Pancreas (tissue), 10 donors: ENCODE measurements at regions not wholly inside any gene's neighbourhood (a gene's known extent, or its start where the extent isn't known, plus 50 kb on each side); places are given as distances from the start of the nearest gene placed in this dataset.

Source experiments
- ATAC-seq, 4 donors: fragments of 200-7000 bp; cut with Tn5 transposase; one replicate each; pipeline versions ENCODE4 v1.8.0 to v1.9.1; 2020; ENCODE audit warnings: mild to moderate bottlenecking in 4 of 4, moderate library complexity in 4 of 4
- DNase-seq, 6 donors: peaks; one replicate each; pipeline ENCODE4 v3.0.0-alpha.2; 2020
- FAIRE-seq: peaks from 2 replicates; lab custom pipeline; 2012; peaks lifted over from hg19 to GRCh38; lab: Jason Lieb, UNC
- H3K27ac ChIP-seq, 4 donors: fragments of 200-600 bp; sonication (generic); 1 replicate in 3 of 4; 2 replicates in 1 of 4; pipeline versions ENCODE4 v1.5.0 to v1.8.0; 2020
- H3K27me3 ChIP-seq, 4 donors: fragments of 200-600 bp; one replicate each; pipeline ENCODE4 v1.8.0; 2021
- H3K36me3 ChIP-seq, 3 donors: fragments of 200-600 bp; sonication (generic) in 1 of 3; one replicate each; pipeline versions ENCODE4 v1.5.0 to v1.8.0; 2020 to 2021
- H3K4me1 ChIP-seq, 3 donors: fragments of 200-600 bp; one replicate each; pipeline ENCODE4 v1.8.0; 2021
- H3K4me3 ChIP-seq, 4 donors: fragments of 200-600 bp; sonication (generic) in 2 of 4; one replicate each; pipeline versions ENCODE4 v1.5.0 to v1.8.0; 2020 to 2021
- H3K9me3 ChIP-seq, 4 donors: fragments of 200-600 bp; one replicate each; pipeline ENCODE4 v1.8.0; 2021
- CTCF ChIP-seq, 4 donors: fragments of 200-600 bp; sonication (generic) in 3 of 4; IDR thresholded peaks; one replicate each; pipeline versions ENCODE4 v1.5.0 to v1.8.0; 2021; ENCODE audit warnings: antibody characterized with exemption in 4 of 4
- WGBS, 2 donors: extraction: QIAGEN DNeasy Blood & Tissue Kit; methylation state at CpG; one replicate each; pipeline ENCODE4 v1.1.7; 2013; 5-methylcytosine and 5-hydroxymethylcytosine counted together
- intact Hi-C, 3 donors: fragments of 100-400 bp; cut with DNase I; formaldehyde crosslinking; loops; one replicate each; pipeline versions ENCODE4 v1.11.1 to v1.14.2; 2022
- donor health status: healthy with polysubstance abuse.
- donor health status: DM: no; HTN: no; CAD: no; lungs with moderate emphysema.
- donor health status: DM: no; HTN: no; CAD: no.
- donor health status: control.
- donor health status: control.
- donor health status: Bipolar disorder and iron deficiency.
- donor health status: DM: yes; HTN: yes; CAD: no.
- donor health status: DM: no; HTN: no; CAD: no.
- donor health status: DM: no; HTN: no; CAD: no.
- donor health status: DM: yes; HTN: yes; CAD: no.

- no peak for DNase-seq
- Histone ChIP-seq H3K4me3 (no peak overlapping the region), H3K9me3 (no peaks in the 10 kb centered on the region), H3K4me1 (no peaks in the 10 kb centered on the region), H3K36me3 (no peaks in the 10 kb centered on the region), H3K27me3 (peaks cover 0 to 3% (median 0%) of the 10 kb centered on the region in 4 donors), H3K27ac (no peak overlapping the region)
- no peak for ATAC-seq
- TF ChIP-seq CTCF (IDR thresholded peaks at IDR 0.05): no peak
- WGBS, 2 donors: 82 to 88% methylated on average over 2 of the region's 2 CpGs
- intact Hi-C loops: no loop called here
- no peak for FAIRE-seq
Measured at GRCh38 chr7:136144182-136144581, 167.0 kb upstream of the MTPN start.

- Histone ChIP-seq H3K4me3 (no peak overlapping the region), H3K4me1 (no peaks in the 10 kb centered on the region), H3K27me3 (peaks cover 0 to 3% (median 0%) of the 10 kb centered on the region in 4 donors), H3K36me3 (no peaks in the 10 kb centered on the region), H3K27ac (no peak overlapping the region), H3K9me3 (no peaks in the 10 kb centered on the region)
- FAIRE-seq: no peak
- no peak for DNase-seq
- intact Hi-C loops: no loop called here
- no peak for TF ChIP-seq CTCF (IDR thresholded peaks at IDR 0.05)
- no peak for ATAC-seq
Measured at GRCh38 chr7:136143271-136143670, 166.1 kb upstream of the MTPN start.

GRCh38 chr7:136142583-136142982, 165.4 kb upstream of the MTPN start:
- intact Hi-C loops: no loop called here
- no peak overlapping the region for H3K4me3 ChIP-seq
- TF ChIP-seq CTCF (IDR thresholded peaks at IDR 0.05): no peak
- no peaks in the 10 kb centered on the region for H3K4me1 ChIP-seq
- DNase-seq (no peak), ATAC-seq (no peak), FAIRE-seq (no peak)
- no peaks in the 10 kb centered on the region for H3K9me3 ChIP-seq
- peaks cover 0 to 3% (median 0%) of the 10 kb centered on the region in 4 donors for H3K27me3 ChIP-seq
- no peak overlapping the region for H3K27ac ChIP-seq
- H3K36me3 ChIP-seq: no peaks in the 10 kb centered on the region
- WGBS, 2 donors: 84 to 89% methylated on average over 2 of the region's 2 CpGs

GRCh38 chr7:136140469-136140868, 163.3 kb upstream of the MTPN start:
- TF ChIP-seq CTCF (IDR thresholded peaks at IDR 0.05): no peak
- intact Hi-C loops: no loop called here
- Histone ChIP-seq H3K27ac (no peak overlapping the region), H3K36me3 (no peaks in the 10 kb centered on the region), H3K4me3 (no peak overlapping the region), H3K27me3 (peaks cover 0 to 3% (median 0%) of the 10 kb centered on the region in 4 donors), H3K4me1 (no peaks in the 10 kb centered on the region), H3K9me3 (no peaks in the 10 kb centered on the region)
- ATAC-seq (no peak), FAIRE-seq (no peak), DNase-seq (no peak)
- WGBS, 2 donors: 86 to 92% methylated on average over 3 of the region's 3 CpGs

- DNase-seq (no peak), ATAC-seq (no peak), FAIRE-seq (no peak)
- H3K27ac ChIP-seq: no peak overlapping the region
- no peaks in the 10 kb centered on the region for H3K36me3 ChIP-seq
- intact Hi-C loops: no loop called here
- WGBS, 2 donors: 52 to 54% methylated on average over 6 of the region's 6 CpGs
- no peaks in the 10 kb centered on the region for H3K9me3 ChIP-seq
- no peak overlapping the region for H3K4me3 ChIP-seq
- H3K4me1 ChIP-seq: no peaks in the 10 kb centered on the region
- peaks cover 0 to 3% (median 0%) of the 10 kb centered on the region in 4 donors for H3K27me3 ChIP-seq
- TF ChIP-seq CTCF (IDR thresholded peaks at IDR 0.05): no peak
Measured at GRCh38 chr7:136139417-136139816, 162.3 kb upstream of the MTPN start.
